IMR-90 (cell line): ENCODE measurements at regions not wholly inside any gene's neighbourhood (a gene's known extent, or its start where the extent isn't known, plus 50 kb on each side); places are given as distances from the start of the nearest gene placed in this dataset.

Experiments used
- ATAC-seq: fragments of 200-7000 bp; cut with Tn5 transposase; 2 replicates; pipeline ENCODE4 v1.9.1; 2020; ENCODE audit warnings: low read depth, mild to moderate bottlenecking, moderate library complexity
- BruUV-seq: library from RNA; stranded (reverse); fragments of 400-500 nt; replicated peaks from 2 replicates; lab custom pipeline; 2021; lab: Mats Ljungman, UMichigan
- CTCF ChIA-PET: fragments of 300-600 bp; formaldehyde crosslinking; extraction: SDS; loops from one replicate; lab custom pipeline; 2021; ENCODE audit warnings: antibody characterized with exemption; lab: Yijun Ruan, JAX
- POLR2A ChIA-PET: fragments of 300-600 bp; sonication (Branson Sonifier 250); formaldehyde crosslinking; loops from one replicate; lab custom pipeline; 2022; ENCODE audit warnings: antibody characterized with exemption; ENCODE audit not compliant: unreplicated experiment; lab: Charles Lee
- DNase-seq: peaks from one replicate; pipeline ENCODE4 v3.0.0; 2013
- H2AFZ ChIP-seq: replicated peaks from 2 replicates; pipeline ENCODE3; 2013; ENCODE audit warnings: low read length, mild to moderate bottlenecking; ENCODE audit not compliant: poor library complexity
- H2AK5ac ChIP-seq: 2 replicates; pipeline ENCODE4 v1.6.1; 2013; ENCODE audit warnings: low read depth, low read length, inconsistent platforms
- H2AK9ac ChIP-seq: replicated peaks from 2 replicates; pipeline ENCODE3; 2013; ENCODE audit warnings: mild to moderate bottlenecking, low read depth, low read length, moderate library complexity; ENCODE audit not compliant: poor library complexity
- H2BK120ac ChIP-seq: 2 replicates; pipeline ENCODE4 v1.6.1; 2013; ENCODE audit warnings: low read depth, low read length, inconsistent platforms
- H2BK15ac ChIP-seq: 3 replicates; pipeline ENCODE4 v1.6.1; 2013; ENCODE audit warnings: low read depth, low read length, inconsistent platforms
- H2BK20ac ChIP-seq: 2 replicates; pipeline ENCODE4 v1.6.1; 2013; ENCODE audit warnings: low read depth, mild to moderate bottlenecking, inconsistent platforms, low read length, moderate library complexity
- H2BK5ac ChIP-seq: 2 replicates; pipeline ENCODE4 v1.6.1; 2013; ENCODE audit warnings: mild to moderate bottlenecking, low read depth, low read length, inconsistent platforms; ENCODE audit not compliant: poor library complexity, severe bottlenecking
- H3K14ac ChIP-seq: replicated peaks from 2 replicates; pipeline ENCODE4 v1.6.1; 2013; ENCODE audit warnings: low read depth, low read length, inconsistent platforms
- H3K18ac ChIP-seq: 2 replicates; pipeline ENCODE4 v1.6.1; 2013; ENCODE audit warnings: low read depth, low read length, control low read depth
- H3K23ac ChIP-seq: 2 replicates; pipeline ENCODE4 v1.6.1; 2013; ENCODE audit warnings: low read depth, low read length, inconsistent platforms
- H3K27ac ChIP-seq: 2 replicates; pipeline ENCODE4 v1.5.1; 2013; ENCODE audit warnings: mild to moderate bottlenecking, control low read depth, low read length; ENCODE audit not compliant: insufficient read depth
- H3K27me3 ChIP-seq: 2 replicates; pipeline ENCODE4 v1.6.1; 2013; ENCODE audit warnings: low read length; ENCODE audit not compliant: control insufficient read depth, insufficient read depth
- H3K36me3 ChIP-seq: 2 replicates; pipeline ENCODE4 v1.6.1; 2013; ENCODE audit warnings: low read length, mixed read lengths; ENCODE audit not compliant: control insufficient read depth, insufficient read depth
- H3K4ac ChIP-seq: 2 replicates; pipeline ENCODE4 v1.6.1; 2013; ENCODE audit warnings: low read depth, low read length, inconsistent platforms
- H3K4me1 ChIP-seq: 2 replicates; pipeline ENCODE4 v1.6.1; 2013; ENCODE audit warnings: low read length, mixed read lengths; ENCODE audit not compliant: control insufficient read depth, insufficient read depth
- H3K4me2 ChIP-seq: 2 replicates; pipeline ENCODE4 v1.6.1; 2013; ENCODE audit warnings: low read depth, mild to moderate bottlenecking, control low read depth, low read length, moderate library complexity
- H3K4me3 ChIP-seq: 2 replicates; pipeline ENCODE4 v1.5.1; 2013; ENCODE audit warnings: low read depth, mild to moderate bottlenecking, control low read depth, low read length, moderate library complexity; ENCODE audit not compliant: insufficient read depth
- H3K56ac ChIP-seq: 2 replicates; pipeline ENCODE4 v1.6.1; 2013; ENCODE audit warnings: low read length, inconsistent platforms; ENCODE audit not compliant: insufficient read depth; ENCODE audit errors: extremely low read depth
- H3K79me1 ChIP-seq, 2 experiments: 2 replicates each; pipeline ENCODE4 v1.6.1; 2013; ENCODE audit warnings: low read length in 2 of 2, inconsistent platforms in 1 of 2, low read depth in 1 of 2
- H3K9ac ChIP-seq: 2 replicates; pipeline ENCODE4 v1.6.1; 2013; ENCODE audit warnings: low read depth, low read length, control low read depth
- H3K9me1 ChIP-seq: 2 replicates; pipeline ENCODE4 v1.6.1; 2013; ENCODE audit warnings: low read length, inconsistent platforms; ENCODE audit not compliant: insufficient read depth
- H3K9me3 ChIP-seq: 2 replicates; pipeline ENCODE4 v1.6.1; 2013; ENCODE audit warnings: low read length; ENCODE audit not compliant: control insufficient read depth, insufficient read depth
- H4K20me1 ChIP-seq: 2 replicates; pipeline ENCODE4 v1.6.1; 2013; ENCODE audit warnings: low read length, inconsistent platforms; ENCODE audit not compliant: insufficient read depth
- H4K5ac ChIP-seq: 2 replicates; pipeline ENCODE4 v1.6.1; 2013; ENCODE audit warnings: mild to moderate bottlenecking, low read depth, low read length, control low read depth
- H4K8ac ChIP-seq, 2 experiments: 2 replicates each; pipeline ENCODE4 v1.6.1; 2013; ENCODE audit warnings: low read depth in 2 of 2, low read length in 2 of 2, control low read depth in 1 of 2, inconsistent platforms in 1 of 2
- H4K91ac ChIP-seq: 2 replicates; pipeline ENCODE4 v1.6.1; 2013; ENCODE audit warnings: low read depth, low read length, inconsistent platforms; ENCODE audit not compliant: insufficient read depth
- CEBPB ChIP-seq: IDR thresholded peaks from 2 replicates; pipeline ENCODE4 v1.6.1; 2012; ENCODE audit warnings: low read depth, low read length, improper control_type of control experiment
- FOS ChIP-seq: fragments of 150-350 bp; IDR thresholded peaks from 2 replicates; pipeline ENCODE4 v1.6.1; 2016; ENCODE audit warnings: low read depth, low read length
- MAFK ChIP-seq: IDR thresholded peaks from 2 replicates; pipeline ENCODE4 v1.6.1; 2012; ENCODE audit warnings: low read depth, low read length, improper control_type of control experiment
- MAZ ChIP-seq: IDR thresholded peaks from 2 replicates; pipeline ENCODE4 v1.6.1; 2012; ENCODE audit warnings: low read depth, mild to moderate bottlenecking, low read length, improper control_type of control experiment, moderate library complexity, borderline replicate concordance
- MXI1 ChIP-seq: IDR thresholded peaks from 2 replicates; pipeline ENCODE4 v1.6.1; 2012; ENCODE audit warnings: low read depth, mild to moderate bottlenecking, low read length, moderate library complexity, borderline replicate concordance
- RAD21 ChIP-seq: IDR thresholded peaks from 2 replicates; pipeline ENCODE4 v1.6.1; 2012; ENCODE audit warnings: low read length, improper control_type of control experiment
- RFX5 ChIP-seq: IDR thresholded peaks from 2 replicates; pipeline ENCODE4 v1.8.0; 2012; ENCODE audit warnings: low read depth, mild to moderate bottlenecking, low read length, moderate library complexity
- WGBS, 2 experiments: methylation state at CpG; one replicate each; pipeline versions ENCODE4 v1.1.5 to v1.1.7; 2013; ENCODE audit warnings: missing lambda C conversion rate in 2 of 2; ENCODE audit not compliant: insufficient read length in 1 of 2; ENCODE audit errors: extremely low coverage in 2 of 2; 5-methylcytosine and 5-hydroxymethylcytosine counted together
- dilution Hi-C: fragments of 300-500 bp; cut with HindIII; formaldehyde crosslinking; loops from one replicate; pipeline ENCODE4 v1.14.3; 2018; ENCODE audit warnings: low sequenced_read_pairs; ENCODE audit not compliant: unreplicated experiment
- in situ Hi-C: fragments of 300-500 bp; cut with MboI; formaldehyde crosslinking; loops from 3 replicates; pipeline ENCODE4 v1.14.3; 2019; ENCODE audit warnings: low sequenced_read_pairs, inconsistent platforms, mixed read lengths
- intact Hi-C: fragments of 100-400 bp; cut with micrococcal nuclease; formaldehyde crosslinking; loops from 2 replicates; pipeline ENCODE4 v1.10.0; 2022

- Histone ChIP-seq H3K56ac (no peak overlapping the region), H3K18ac (no peak overlapping the region), H3K4me1 (peaks cover 5% of the 10 kb centered on the region; the same call in 1 of the 2 replicates), H4K5ac (no peak overlapping the region), H3K4ac (no peak overlapping the region), H4K91ac (no peak overlapping the region), H3K27ac (no peak overlapping the region), H2AFZ (no peak overlapping the region), H3K9me3 (peaks cover 2% of the 10 kb centered on the region; the same call in 1 of the 2 replicates), H3K9me1 (peaks cover 3% of the 10 kb centered on the region; the same call in 1 of the 2 replicates), H3K23ac (no peak overlapping the region), H4K8ac (no peak overlapping the region), H3K36me3 (no peaks in the 10 kb centered on the region), H2BK5ac (no peak overlapping the region), H2BK20ac (no peak overlapping the region), H2BK15ac (no peak overlapping the region), H2BK120ac (no peak overlapping the region), H2AK9ac (no peak overlapping the region), H3K4me3 (no peak overlapping the region), H3K79me1 (no peaks in the 10 kb centered on the region), H2AK5ac (no peak overlapping the region), H3K4me2 (no peak overlapping the region), H3K27me3 (peaks cover 12% of the 10 kb centered on the region), H3K14ac (no peak overlapping the region), H3K9ac (no peak overlapping the region), H4K20me1 (no peaks in the 10 kb centered on the region)
- dilution Hi-C loops (no loop called here), intact Hi-C loops (no loop called here), in situ Hi-C loops (no loop called here)
- WGBS, 2 experiments, result no CpG with 5 or more reads among the region's 1 CpG
- ChIA-PET CTCF (no interaction called here), POLR2A (no interaction called here)
- DNase-seq (peak; percentile 53), ATAC-seq (peak; percentile 70)
- no TSS peak for BruUV-seq
- TF ChIP-seq CEBPB (peak; percentile 64; the same call in 1 of the 2 replicates), MXI1 (no peak), RAD21 (no peak), FOS (no peak), MAFK (no peak), MAZ (no peak), RFX5 (no peak)
Observed at GRCh38 chr18:6648581-6648980, 80.9 kb upstream of the ARHGAP28 start.
